ENCODE measurements at regions not wholly inside any gene's neighbourhood (a gene's known extent, or its start where the extent isn't known, plus 50 kb on each side); places are given as distances from the start of the nearest gene placed in this dataset.

GRCh38 chr22:49674479-49675050, 153.1 kb downstream of the BRD1 start (continued):
- TF ChIP-seq, protein P1, sequence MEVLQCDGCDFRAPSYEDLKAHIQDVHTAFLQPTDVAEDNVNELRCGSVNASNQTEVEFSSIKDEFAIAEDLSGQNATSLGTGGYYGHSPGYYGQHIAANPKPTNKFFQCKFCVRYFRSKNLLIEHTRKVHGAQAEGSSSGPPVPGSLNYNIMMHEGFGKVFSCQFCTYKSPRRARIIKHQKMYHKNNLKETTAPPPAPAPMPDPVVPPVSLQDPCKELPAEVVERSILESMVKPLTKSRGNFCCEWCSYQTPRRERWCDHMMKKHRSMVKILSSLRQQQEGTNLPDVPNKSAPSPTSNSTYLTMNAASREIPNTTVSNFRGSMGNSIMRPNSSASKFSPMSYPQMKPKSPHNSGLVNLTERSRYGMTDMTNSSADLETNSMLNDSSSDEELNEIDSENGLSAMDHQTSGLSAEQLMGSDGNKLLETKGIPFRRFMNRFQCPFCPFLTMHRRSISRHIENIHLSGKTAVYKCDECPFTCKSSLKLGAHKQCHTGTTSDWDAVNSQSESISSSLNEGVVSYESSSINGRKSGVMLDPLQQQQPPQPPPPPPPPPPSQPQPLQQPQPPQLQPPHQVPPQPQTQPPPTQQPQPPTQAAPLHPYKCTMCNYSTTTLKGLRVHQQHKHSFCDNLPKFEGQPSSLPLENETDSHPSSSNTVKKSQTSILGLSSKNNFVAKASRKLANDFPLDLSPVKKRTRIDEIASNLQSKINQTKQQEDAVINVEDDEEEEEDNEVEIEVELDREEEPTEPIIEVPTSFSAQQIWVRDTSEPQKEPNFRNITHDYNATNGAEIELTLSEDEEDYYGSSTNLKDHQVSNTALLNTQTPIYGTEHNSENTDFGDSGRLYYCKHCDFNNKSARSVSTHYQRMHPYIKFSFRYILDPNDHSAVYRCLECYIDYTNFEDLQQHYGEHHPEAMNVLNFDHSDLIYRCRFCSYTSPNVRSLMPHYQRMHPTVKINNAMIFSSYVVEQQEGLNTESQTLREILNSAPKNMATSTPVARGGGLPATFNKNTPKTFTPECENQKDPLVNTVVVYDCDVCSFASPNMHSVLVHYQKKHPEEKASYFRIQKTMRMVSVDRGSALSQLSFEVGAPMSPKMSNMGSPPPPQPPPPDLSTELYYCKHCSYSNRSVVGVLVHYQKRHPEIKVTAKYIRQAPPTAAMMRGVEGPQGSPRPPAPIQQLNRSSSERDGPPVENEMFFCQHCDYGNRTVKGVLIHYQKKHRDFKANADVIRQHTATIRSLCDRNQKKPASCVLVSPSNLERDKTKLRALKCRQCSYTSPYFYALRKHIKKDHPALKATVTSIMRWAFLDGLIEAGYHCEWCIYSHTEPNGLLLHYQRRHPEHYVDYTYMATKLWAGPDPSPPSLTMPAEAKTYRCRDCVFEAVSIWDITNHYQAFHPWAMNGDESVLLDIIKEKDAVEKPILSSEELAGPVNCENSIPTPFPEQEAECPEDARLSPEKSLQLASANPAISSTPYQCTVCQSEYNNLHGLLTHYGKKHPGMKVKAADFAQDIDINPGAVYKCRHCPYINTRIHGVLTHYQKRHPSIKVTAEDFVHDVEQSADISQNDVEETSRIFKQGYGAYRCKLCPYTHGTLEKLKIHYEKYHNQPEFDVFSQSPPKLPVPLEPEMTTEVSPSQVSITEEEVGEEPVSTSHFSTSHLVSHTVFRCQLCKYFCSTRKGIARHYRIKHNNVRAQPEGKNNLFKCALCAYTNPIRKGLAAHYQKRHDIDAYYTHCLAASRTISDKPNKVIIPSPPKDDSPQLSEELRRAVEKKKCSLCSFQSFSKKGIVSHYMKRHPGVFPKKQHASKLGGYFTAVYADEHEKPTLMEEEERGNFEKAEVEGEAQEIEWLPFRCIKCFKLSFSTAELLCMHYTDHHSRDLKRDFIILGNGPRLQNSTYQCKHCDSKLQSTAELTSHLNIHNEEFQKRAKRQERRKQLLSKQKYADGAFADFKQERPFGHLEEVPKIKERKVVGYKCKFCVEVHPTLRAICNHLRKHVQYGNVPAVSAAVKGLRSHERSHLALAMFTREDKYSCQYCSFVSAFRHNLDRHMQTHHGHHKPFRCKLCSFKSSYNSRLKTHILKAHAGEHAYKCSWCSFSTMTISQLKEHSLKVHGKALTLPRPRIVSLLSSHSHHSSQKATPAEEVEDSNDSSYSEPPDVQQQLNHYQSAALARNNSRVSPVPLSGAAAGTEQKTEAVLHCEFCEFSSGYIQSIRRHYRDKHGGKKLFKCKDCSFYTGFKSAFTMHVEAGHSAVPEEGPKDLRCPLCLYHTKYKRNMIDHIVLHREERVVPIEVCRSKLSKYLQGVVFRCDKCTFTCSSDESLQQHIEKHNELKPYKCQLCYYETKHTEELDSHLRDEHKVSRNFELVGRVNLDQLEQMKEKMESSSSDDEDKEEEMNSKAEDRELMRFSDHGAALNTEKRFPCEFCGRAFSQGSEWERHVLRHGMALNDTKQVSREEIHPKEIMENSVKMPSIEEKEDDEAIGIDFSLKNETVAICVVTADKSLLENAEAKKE (CRISPR knock-in tag; IDR thresholded peaks at IDR 0.05): no peak
- no peak for TF ChIP-seq CREB1 (CRISPR knock-in tag; IDR thresholded peaks at IDR 0.05; ENCODE audit: low read depth)
- TF ChIP-seq, protein P2, sequence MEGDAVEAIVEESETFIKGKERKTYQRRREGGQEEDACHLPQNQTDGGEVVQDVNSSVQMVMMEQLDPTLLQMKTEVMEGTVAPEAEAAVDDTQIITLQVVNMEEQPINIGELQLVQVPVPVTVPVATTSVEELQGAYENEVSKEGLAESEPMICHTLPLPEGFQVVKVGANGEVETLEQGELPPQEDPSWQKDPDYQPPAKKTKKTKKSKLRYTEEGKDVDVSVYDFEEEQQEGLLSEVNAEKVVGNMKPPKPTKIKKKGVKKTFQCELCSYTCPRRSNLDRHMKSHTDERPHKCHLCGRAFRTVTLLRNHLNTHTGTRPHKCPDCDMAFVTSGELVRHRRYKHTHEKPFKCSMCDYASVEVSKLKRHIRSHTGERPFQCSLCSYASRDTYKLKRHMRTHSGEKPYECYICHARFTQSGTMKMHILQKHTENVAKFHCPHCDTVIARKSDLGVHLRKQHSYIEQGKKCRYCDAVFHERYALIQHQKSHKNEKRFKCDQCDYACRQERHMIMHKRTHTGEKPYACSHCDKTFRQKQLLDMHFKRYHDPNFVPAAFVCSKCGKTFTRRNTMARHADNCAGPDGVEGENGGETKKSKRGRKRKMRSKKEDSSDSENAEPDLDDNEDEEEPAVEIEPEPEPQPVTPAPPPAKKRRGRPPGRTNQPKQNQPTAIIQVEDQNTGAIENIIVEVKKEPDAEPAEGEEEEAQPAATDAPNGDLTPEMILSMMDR (conservative IDR thresholded peaks at IDR 0.05; ENCODE audit: low read depth in 2 of 2): no peak
- no peak for TF ChIP-seq ZNF114 (CRISPR knock-in tag; IDR thresholded peaks at IDR 0.05)
- no peak for TF ChIP-seq NANOG (IDR thresholded peaks at IDR 0.05; ENCODE audit: borderline replicate concordance)
- no peak for TF ChIP-seq ZNF331 (CRISPR knock-in tag; IDR thresholded peaks at IDR 0.05; ENCODE audit: low read depth)

DNA sequence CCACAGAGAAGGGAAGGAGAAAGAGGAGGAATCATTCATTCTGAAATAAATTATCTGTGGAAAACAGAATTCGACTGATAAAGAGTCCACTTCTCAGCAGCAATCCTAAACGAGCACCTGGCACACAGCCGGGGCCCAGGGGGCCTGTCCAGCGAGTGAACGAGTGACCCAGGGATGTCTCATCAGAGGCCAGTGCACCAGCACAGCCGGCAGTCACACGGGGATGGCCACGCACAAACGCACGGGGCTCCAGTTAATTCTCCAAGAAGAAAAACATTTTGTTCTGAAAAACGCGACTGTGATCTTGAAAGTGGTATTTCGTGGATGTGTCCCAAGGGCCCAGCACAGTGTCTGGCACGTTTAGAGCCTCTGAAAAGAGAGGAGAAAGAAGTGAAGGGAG, 154.6 kb downstream of the BRD1 start:
- no peak overlapping the region for H2AFZ ChIP-seq
- Mint-ChIP-seq H3K36me3 (ENCODE audit: low read depth) (peaks cover 4% of the 10 kb centered on the region; the same call in 1 of the 3 replicates), H3K4me1 (peaks cover 11% of the 10 kb centered on the region), H3K9me3 (peaks cover 8% of the 10 kb centered on the region), H3K27me3 (ENCODE audit: insufficient read depth, low read depth, poor library complexity) (peaks cover 48% of the 10 kb centered on the region), H3K27ac (no peak overlapping the region), H3K4me3 (no peak overlapping the region)
- no peak overlapping the region for H3K4me2 ChIP-seq
- no peaks in the 10 kb centered on the region for H3K27me3 ChIP-seq (ENCODE audit: insufficient read depth)
- H3K36me3 ChIP-seq (ENCODE audit: insufficient read depth): no peaks in the 10 kb centered on the region; the same call in 1 of the 2 replicates
- H3K4me3 ChIP-seq: no peak overlapping the region
- H3K79me2 ChIP-seq (replicated peaks; ENCODE audit: insufficient read depth): no peaks in the 10 kb centered on the region
- H3K9me2 ChIP-seq (ENCODE audit: insufficient read depth): no peaks in the 10 kb centered on the region
- H4K20me1 ChIP-seq (replicated peaks; ENCODE audit: insufficient read depth): no peaks in the 10 kb centered on the region
- H3F3A ChIP-seq (replicated peaks; ENCODE audit: low read depth): no peaks in the 10 kb centered on the region
- H3K27ac ChIP-seq (ENCODE audit: low read depth): no peak overlapping the region
- DNase-seq (ENCODE audit: low spot score) (no peak), ATAC-seq (no peak)
- H3K4me1 ChIP-seq (ENCODE audit: insufficient read depth): no peaks in the 10 kb centered on the region
- TF ChIP-seq ZNF114 (CRISPR knock-in tag; IDR thresholded peaks at IDR 0.05): no peak
- no peak for TF ChIP-seq ZNF331 (CRISPR knock-in tag; IDR thresholded peaks at IDR 0.05; ENCODE audit: low read depth)
- TF ChIP-seq, protein P2 (conservative IDR thresholded peaks at IDR 0.05; ENCODE audit: low read depth in 2 of 2): no peak
- no peak for TF ChIP-seq CREB1 (CRISPR knock-in tag; IDR thresholded peaks at IDR 0.05; ENCODE audit: low read depth)
- no peak for TF ChIP-seq EZH2phosphoT487 (IDR thresholded peaks at IDR 0.05; ENCODE audit: unreplicated experiment)
- TF ChIP-seq, protein P3, sequence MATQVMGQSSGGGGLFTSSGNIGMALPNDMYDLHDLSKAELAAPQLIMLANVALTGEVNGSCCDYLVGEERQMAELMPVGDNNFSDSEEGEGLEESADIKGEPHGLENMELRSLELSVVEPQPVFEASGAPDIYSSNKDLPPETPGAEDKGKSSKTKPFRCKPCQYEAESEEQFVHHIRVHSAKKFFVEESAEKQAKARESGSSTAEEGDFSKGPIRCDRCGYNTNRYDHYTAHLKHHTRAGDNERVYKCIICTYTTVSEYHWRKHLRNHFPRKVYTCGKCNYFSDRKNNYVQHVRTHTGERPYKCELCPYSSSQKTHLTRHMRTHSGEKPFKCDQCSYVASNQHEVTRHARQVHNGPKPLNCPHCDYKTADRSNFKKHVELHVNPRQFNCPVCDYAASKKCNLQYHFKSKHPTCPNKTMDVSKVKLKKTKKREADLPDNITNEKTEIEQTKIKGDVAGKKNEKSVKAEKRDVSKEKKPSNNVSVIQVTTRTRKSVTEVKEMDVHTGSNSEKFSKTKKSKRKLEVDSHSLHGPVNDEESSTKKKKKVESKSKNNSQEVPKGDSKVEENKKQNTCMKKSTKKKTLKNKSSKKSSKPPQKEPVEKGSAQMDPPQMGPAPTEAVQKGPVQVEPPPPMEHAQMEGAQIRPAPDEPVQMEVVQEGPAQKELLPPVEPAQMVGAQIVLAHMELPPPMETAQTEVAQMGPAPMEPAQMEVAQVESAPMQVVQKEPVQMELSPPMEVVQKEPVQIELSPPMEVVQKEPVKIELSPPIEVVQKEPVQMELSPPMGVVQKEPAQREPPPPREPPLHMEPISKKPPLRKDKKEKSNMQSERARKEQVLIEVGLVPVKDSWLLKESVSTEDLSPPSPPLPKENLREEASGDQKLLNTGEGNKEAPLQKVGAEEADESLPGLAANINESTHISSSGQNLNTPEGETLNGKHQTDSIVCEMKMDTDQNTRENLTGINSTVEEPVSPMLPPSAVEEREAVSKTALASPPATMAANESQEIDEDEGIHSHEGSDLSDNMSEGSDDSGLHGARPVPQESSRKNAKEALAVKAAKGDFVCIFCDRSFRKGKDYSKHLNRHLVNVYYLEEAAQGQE (IDR thresholded peaks at IDR 0.05; ENCODE audit: unreplicated experiment): no peak

All from GM23338 (cell line).